ENCODE measurements at regions not wholly inside any gene's neighbourhood (a gene's known extent, or its start where the extent isn't known, plus 50 kb on each side); places are given as distances from the start of the nearest gene placed in this dataset.

DNA sequence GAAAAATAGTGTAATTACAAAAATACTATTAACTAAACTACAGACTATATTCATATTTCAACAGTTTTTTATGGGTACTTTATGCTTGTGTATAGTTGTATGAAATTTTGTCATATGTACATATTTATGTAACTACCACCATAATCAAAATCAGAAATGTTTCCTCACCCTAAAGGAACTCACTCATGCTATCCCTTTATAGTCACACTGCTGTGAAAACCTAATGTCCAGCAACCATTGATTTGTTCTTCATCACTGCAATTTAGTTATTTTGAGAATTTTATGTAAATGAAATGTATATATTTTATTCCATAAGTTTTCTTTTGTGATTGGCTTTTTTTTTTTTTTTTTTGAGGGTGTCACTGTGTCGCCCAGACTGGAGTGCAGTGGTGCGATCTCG lies 278.9 kb upstream of the SLC16A7 start:
- TF ChIP-seq, protein P1, sequence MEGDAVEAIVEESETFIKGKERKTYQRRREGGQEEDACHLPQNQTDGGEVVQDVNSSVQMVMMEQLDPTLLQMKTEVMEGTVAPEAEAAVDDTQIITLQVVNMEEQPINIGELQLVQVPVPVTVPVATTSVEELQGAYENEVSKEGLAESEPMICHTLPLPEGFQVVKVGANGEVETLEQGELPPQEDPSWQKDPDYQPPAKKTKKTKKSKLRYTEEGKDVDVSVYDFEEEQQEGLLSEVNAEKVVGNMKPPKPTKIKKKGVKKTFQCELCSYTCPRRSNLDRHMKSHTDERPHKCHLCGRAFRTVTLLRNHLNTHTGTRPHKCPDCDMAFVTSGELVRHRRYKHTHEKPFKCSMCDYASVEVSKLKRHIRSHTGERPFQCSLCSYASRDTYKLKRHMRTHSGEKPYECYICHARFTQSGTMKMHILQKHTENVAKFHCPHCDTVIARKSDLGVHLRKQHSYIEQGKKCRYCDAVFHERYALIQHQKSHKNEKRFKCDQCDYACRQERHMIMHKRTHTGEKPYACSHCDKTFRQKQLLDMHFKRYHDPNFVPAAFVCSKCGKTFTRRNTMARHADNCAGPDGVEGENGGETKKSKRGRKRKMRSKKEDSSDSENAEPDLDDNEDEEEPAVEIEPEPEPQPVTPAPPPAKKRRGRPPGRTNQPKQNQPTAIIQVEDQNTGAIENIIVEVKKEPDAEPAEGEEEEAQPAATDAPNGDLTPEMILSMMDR (IDR thresholded peaks at IDR 0.05) = no peak
- TF ChIP-seq POLR2A (IDR thresholded peaks at IDR 0.05) = no peak
